H1 (cell line): ENCODE measurements at regions not wholly inside any gene's neighbourhood (a gene's known extent, or its start where the extent isn't known, plus 50 kb on each side); places are given as distances from the start of the nearest gene placed in this dataset.

ENCODE experiments used
- CTCF ChIA-PET: fragments of 300-600 bp; sonication (Branson Sonifier 250); formaldehyde crosslinking; loops from one replicate; lab custom pipeline; 2021; ENCODE audit not compliant: partially characterized antibody; lab: Charles Lee
- POLR2A ChIA-PET: fragments of 300-600 bp; sonication (Branson Sonifier 250); formaldehyde crosslinking; loops from one replicate; lab custom pipeline; 2021; ENCODE audit warnings: inconsistent platforms; ENCODE audit not compliant: partially characterized antibody; lab: Charles Lee
- DNase-seq, 2 experiments: peaks; one replicate each; pipeline versions ENCODE4 v3.0.0 to v3.0.0-alpha.2; 2010 to 2022; ENCODE audit warnings: low spot score in 2 of 2, low read depth in 1 of 2, mixed read lengths in 1 of 2
- FAIRE-seq: peaks from 2 replicates; lab custom pipeline; 2011; peaks lifted over from hg19 to GRCh38; lab: Jason Lieb, UNC
- H2AFZ ChIP-seq: 2 replicates; pipeline ENCODE4 v1.8.1; 2012; ENCODE audit warnings: low read length, inconsistent platforms
- H2AK5ac ChIP-seq: 2 replicates; pipeline ENCODE4 v1.6.1; 2013; ENCODE audit warnings: low read depth, low read length
- H2BK120ac ChIP-seq: replicated peaks from 2 replicates; pipeline ENCODE3; 2013; ENCODE audit warnings: low read depth, low read length, inconsistent platforms
- H2BK12ac ChIP-seq: 2 replicates; pipeline ENCODE4 v1.6.1; 2013; ENCODE audit warnings: low read depth, low read length
- H2BK15ac ChIP-seq: 2 replicates; pipeline ENCODE4 v1.6.1; 2013; ENCODE audit warnings: low read length
- H2BK20ac ChIP-seq: 2 replicates; pipeline ENCODE4 v1.6.1; 2013; ENCODE audit warnings: low read length
- H2BK5ac ChIP-seq: 2 replicates; pipeline ENCODE4 v1.6.1; 2013; ENCODE audit warnings: low read depth, low read length
- H3K14ac ChIP-seq: 2 replicates; pipeline ENCODE4 v1.6.1; 2013; ENCODE audit warnings: inconsistent platforms; ENCODE audit not compliant: insufficient read length
- H3K18ac ChIP-seq: 2 replicates; pipeline ENCODE4 v1.6.1; 2013; ENCODE audit warnings: low read length; ENCODE audit errors: extremely low read depth
- H3K23ac ChIP-seq: 2 replicates; pipeline ENCODE4 v1.6.1; 2013; ENCODE audit warnings: inconsistent platforms; ENCODE audit not compliant: insufficient read length
- H3K23me2 ChIP-seq: 2 replicates; pipeline ENCODE4 v1.6.1; 2013; ENCODE audit warnings: low read depth, low read length
- H3K27ac ChIP-seq: 2 replicates; pipeline ENCODE4 v1.6.1; 2011; ENCODE audit warnings: low read depth, low read length, inconsistent platforms
- H3K27me3 ChIP-seq, 4 experiments: replicated peaks in 1 of 4; 1 replicate in 1 of 4; 2 replicates in 3 of 4; pipeline versions ENCODE4 v1.6.1 to v1.8.1; 2011 to 2013; ENCODE audit warnings: low read length in 3 of 4, mild to moderate bottlenecking in 3 of 4, inconsistent platforms in 2 of 4, mixed read lengths in 2 of 4, moderate library complexity in 1 of 4; ENCODE audit not compliant: control insufficient read depth in 3 of 4, insufficient read depth in 3 of 4; ENCODE audit errors: extremely low read depth in 1 of 4
- H3K36me3 ChIP-seq, 4 experiments: 2 replicates each; pipeline versions ENCODE4 v1.6.1 to v1.8.1; 2011 to 2013; ENCODE audit warnings: mild to moderate bottlenecking in 4 of 4, low read length in 3 of 4, moderate library complexity in 2 of 4, control low read depth in 1 of 4, inconsistent platforms in 1 of 4; ENCODE audit not compliant: insufficient read depth in 4 of 4, control insufficient read depth in 2 of 4
- H3K4ac ChIP-seq: replicated peaks from 2 replicates; pipeline ENCODE3; 2013; ENCODE audit warnings: low read length, low read depth, mixed read lengths, inconsistent platforms; ENCODE audit not compliant: insufficient read length
- H3K4me1 ChIP-seq, 4 experiments: replicated peaks in 1 of 4; 1 replicate in 1 of 4; 2 replicates in 3 of 4; pipeline versions ENCODE4 v1.6.1 to v1.8.1; 2011 to 2013; ENCODE audit warnings: low read length in 3 of 4, inconsistent platforms in 2 of 4, mixed read lengths in 1 of 4; ENCODE audit not compliant: insufficient read depth in 4 of 4, control insufficient read depth in 3 of 4
- H3K4me2 ChIP-seq, 2 experiments: 2 replicates each; pipeline versions ENCODE4 v1.6.1 to v1.8.1; 2011 to 2013; ENCODE audit warnings: low read depth in 2 of 2, low read length in 2 of 2, control low read depth in 1 of 2, inconsistent platforms in 1 of 2, mild to moderate bottlenecking in 1 of 2; ENCODE audit not compliant: insufficient read depth in 1 of 2
- H3K4me3 ChIP-seq, 4 experiments: fragments of 200-600, 300-600 bp in 1 of 4; sonication (generic), shearing (Covaris generic), sonication (Bioruptor Twin) in 1 of 4; 2 replicates each; pipeline versions ENCODE4 v1.5.1 to v1.8.1; 2011 to 2016; ENCODE audit warnings: low read length in 4 of 4, low read depth in 3 of 4, control low read depth in 2 of 4, inconsistent platforms in 2 of 4, mild to moderate bottlenecking in 2 of 4, mixed read lengths in 1 of 4, moderate library complexity in 1 of 4; ENCODE audit not compliant: insufficient read depth in 2 of 4; ENCODE audit errors: extremely low read depth in 1 of 4
- H3K56ac ChIP-seq: replicated peaks from 2 replicates; pipeline ENCODE3; 2013; ENCODE audit warnings: low read depth, mild to moderate bottlenecking, mixed read lengths, low read length, inconsistent platforms; ENCODE audit not compliant: insufficient read length
- H3K79me1 ChIP-seq: 2 replicates; pipeline ENCODE4 v1.6.1; 2013; ENCODE audit warnings: low read depth, low read length, control low read depth
- H3K79me2 ChIP-seq, 2 experiments: 2 replicates each; pipeline versions ENCODE4 v1.6.1 to v1.8.1; 2012 to 2013; ENCODE audit warnings: low read length in 2 of 2, mild to moderate bottlenecking in 2 of 2, inconsistent platforms in 1 of 2; ENCODE audit not compliant: insufficient read depth in 2 of 2, control insufficient read depth in 1 of 2
- H3K9ac ChIP-seq, 4 experiments: replicated peaks in 1 of 4; 1 replicate in 1 of 4; 2 replicates in 3 of 4; pipeline versions ENCODE4 v1.6.1 to v1.8.1; 2011 to 2013; ENCODE audit warnings: low read depth in 3 of 4, low read length in 3 of 4, control low read depth in 2 of 4, mild to moderate bottlenecking in 2 of 4, moderate library complexity in 2 of 4, inconsistent platforms in 1 of 4; ENCODE audit errors: extremely low read depth in 1 of 4
- H3K9me3 ChIP-seq, 2 experiments: 2 replicates each; pipeline versions ENCODE4 v1.6.1 to v1.8.1; 2012 to 2013; ENCODE audit warnings: mild to moderate bottlenecking in 2 of 2, moderate library complexity in 2 of 2, control low read depth in 1 of 2, inconsistent platforms in 1 of 2, low read depth in 1 of 2, low read length in 1 of 2, mixed read lengths in 1 of 2; ENCODE audit not compliant: insufficient read depth in 2 of 2
- H4K20me1 ChIP-seq, 2 experiments: replicated peaks in 1 of 2; 2 replicates each; pipeline versions ENCODE3 to v1.8.1; 2011 to 2013; ENCODE audit warnings: inconsistent platforms in 2 of 2, low read length in 2 of 2, mild to moderate bottlenecking in 1 of 2; ENCODE audit not compliant: insufficient read depth in 2 of 2, control insufficient read depth in 1 of 2
- H4K5ac ChIP-seq: 2 replicates; pipeline ENCODE4 v1.6.1; 2013; ENCODE audit warnings: low read length, low read depth, mixed read lengths, inconsistent platforms; ENCODE audit not compliant: insufficient read length
- H4K8ac ChIP-seq: 2 replicates; pipeline ENCODE4 v1.8.0; 2013; ENCODE audit warnings: mild to moderate bottlenecking, moderate library complexity, low read length, inconsistent platforms; ENCODE audit not compliant: insufficient read depth; ENCODE audit errors: extremely low read depth
- H4K91ac ChIP-seq: replicated peaks from 2 replicates; pipeline ENCODE3; 2013; ENCODE audit warnings: low read length, mixed read lengths, inconsistent platforms; ENCODE audit not compliant: insufficient read length
- ASH2L ChIP-seq: fragments of 200-600, 300-600 bp; sonication (generic); IDR thresholded peaks from one replicate; pipeline ENCODE4 v1.7.1; 2017; ENCODE audit warnings: low read length
- CBX8 ChIP-seq: fragments of 300-800, 300-1000 bp; sonication (generic); IDR thresholded peaks from 2 replicates; pipeline ENCODE4 v1.7.1; 2016; ENCODE audit warnings: low read depth, low read length, borderline replicate concordance
- CHD1 ChIP-seq: IDR thresholded peaks from 2 replicates; pipeline ENCODE4 v1.6.1; 2012; ENCODE audit warnings: low read depth, low read length, improper control_type of control experiment
- EZH2 ChIP-seq: fragments of 200-600 bp; sonication (generic); IDR thresholded peaks from 2 replicates; pipeline ENCODE4 v1.7.1; 2012; ENCODE audit warnings: low read depth, mild to moderate bottlenecking, moderate library complexity, low read length, inconsistent platforms; ENCODE audit not compliant: severe bottlenecking
- HDAC6 ChIP-seq: IDR thresholded peaks from one replicate; pipeline ENCODE4 v1.7.1; 2012; ENCODE audit warnings: low read depth, mild to moderate bottlenecking, inconsistent platforms, low read length, moderate library complexity
- NRF1 ChIP-seq: IDR thresholded peaks from 2 replicates; pipeline ENCODE4 v1.6.1; 2011; ENCODE audit warnings: mild to moderate bottlenecking, low read depth, low read length, improper control_type of control experiment
- POU5F1 ChIP-seq: IDR thresholded peaks from 2 replicates; pipeline ENCODE4 v1.6.1; 2011; ENCODE audit warnings: low read depth, mild to moderate bottlenecking, low read length, moderate library complexity
- SIX5 ChIP-seq: IDR thresholded peaks from 2 replicates; pipeline ENCODE4 v1.6.1; 2011; ENCODE audit warnings: mild to moderate bottlenecking, low read depth, low read length
- SP1 ChIP-seq: IDR thresholded peaks from 2 replicates; pipeline ENCODE4 v1.6.1; 2011; ENCODE audit warnings: low read depth, low read length
- SUZ12 ChIP-seq: fragments of 200-600 bp; sonication (generic); IDR thresholded peaks from 2 replicates; pipeline ENCODE4 v1.6.1; 2012; ENCODE audit warnings: mild to moderate bottlenecking, inconsistent platforms, low read length, moderate library complexity, mixed read lengths
- TCF12 ChIP-seq: IDR thresholded peaks from 2 replicates; pipeline ENCODE4 v1.6.1; 2011; ENCODE audit warnings: low read depth, mild to moderate bottlenecking, low read length
- WGBS, 2 experiments: shearing (Covaris generic) in 1 of 2; methylation state at CpG; one replicate each; pipeline versions ENCODE4 v1.1.6 to v1.1.7; 2013 to 2015; ENCODE audit warnings: low lambda C conversion rate in 2 of 2, mixed read lengths in 2 of 2, inconsistent platforms in 1 of 2, low coverage in 1 of 2, missing lambda C conversion rate in 1 of 2; ENCODE audit not compliant: insufficient replicate concordance in 2 of 2, insufficient coverage in 1 of 2, insufficient read length in 1 of 2; ENCODE audit errors: extremely low coverage in 1 of 2, missing lambda C conversion rate in 1 of 2; 5-methylcytosine and 5-hydroxymethylcytosine counted together

DNA sequence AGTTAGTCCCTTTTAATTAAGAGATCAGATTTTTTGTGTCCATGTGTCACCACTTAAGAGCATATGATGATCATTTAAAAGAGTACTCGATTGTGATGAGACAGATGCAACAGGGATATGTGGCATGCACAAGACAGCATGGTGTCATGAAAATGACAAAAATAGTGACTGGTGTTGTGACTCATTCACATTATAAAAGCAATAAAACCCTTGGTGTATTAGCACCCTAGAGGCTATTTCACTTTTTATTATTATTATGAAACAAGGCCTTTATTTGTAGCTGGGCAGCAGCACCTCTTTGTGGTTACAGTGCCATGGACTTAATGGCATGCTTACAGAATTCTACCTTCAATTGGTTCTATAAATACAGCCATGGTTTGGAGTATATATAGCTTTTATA, 1296.0 kb upstream of the ZEB2 start:
- WGBS, 2 experiments = 87% methylated on average over 1 of the region's 1 CpG; no CpG with 5 or more reads in 1 of the 2 experiments

More for the DNA sequence above, 1296.0 kb upstream of the ZEB2 start:
- Histone ChIP-seq H2BK12ac (no peak overlapping the region), H3K4ac (no peak overlapping the region), H2BK15ac (no peak overlapping the region), H3K18ac (no peak overlapping the region), H3K4me3 (no peak overlapping the region), H3K4me2 (no peak overlapping the region), H3K9me3 (no peaks in the 10 kb centered on the region), H3K9ac (no peak overlapping the region), H3K23me2 (no peaks in the 10 kb centered on the region; the same call in 1 of the 2 replicates), H3K27ac (no peak overlapping the region), H4K20me1 (no peaks in the 10 kb centered on the region), H2BK120ac (no peak overlapping the region), H3K23ac (no peak overlapping the region), H3K14ac (no peak overlapping the region), H4K8ac (no peak overlapping the region), H2BK5ac (no peak overlapping the region), H4K5ac (no peak overlapping the region), H2AK5ac (no peak overlapping the region), H3K56ac (no peak overlapping the region), H2AFZ (no peak overlapping the region), H3K79me2 (no peaks in the 10 kb centered on the region), H3K36me3 (no peaks in the 10 kb centered on the region), H3K4me1 (no peaks in the 10 kb centered on the region; a peak in 1 of 7 replicates), H4K91ac (no peak overlapping the region), H3K27me3 (no peaks in the 10 kb centered on the region), H3K79me1 (no peaks in the 10 kb centered on the region), H2BK20ac (no peak overlapping the region)
- POLR2A ChIA-PET = no interaction called here
- TF ChIP-seq HDAC6 (no peak), POU5F1 (no peak), SIX5 (no peak), SP1 (no peak), TCF12 (no peak), SUZ12 (no peak), EZH2 (no peak), CHD1 (no peak), ASH2L (no peak), NRF1 (no peak), CBX8 (no peak)
- FAIRE-seq = no peak
- CTCF ChIA-PET = no interaction called here
- no peak for DNase-seq
